ENCODE measurements at regions not wholly inside any gene's neighbourhood (a gene's known extent, or its start where the extent isn't known, plus 50 kb on each side); places are given as distances from the start of the nearest gene placed in this dataset.

GRCh38 chr9:3138231-3139229 is 294.6 kb upstream of the PUM3 start:
- TF ChIP-seq POLR2A (IDR thresholded peaks at IDR 0.05) (no peak), CTCF (IDR thresholded peaks at IDR 0.05) (no peak), POLR2AphosphoS5 (IDR thresholded peaks at IDR 0.05) (no peak)
